IMR-90 (cell line): ENCODE measurements at regions not wholly inside any gene's neighbourhood (a gene's known extent, or its start where the extent isn't known, plus 50 kb on each side); places are given as distances from the start of the nearest gene placed in this dataset.

ENCODE experiments used
- ATAC-seq: fragments of 200-7000 bp; cut with Tn5 transposase; 2 replicates; pipeline ENCODE4 v1.9.1; 2020; ENCODE audit warnings: low read depth, mild to moderate bottlenecking, moderate library complexity
- BruUV-seq: library from RNA; stranded (reverse); fragments of 400-500 nt; replicated peaks from 2 replicates; lab custom pipeline; 2021; lab: Mats Ljungman, UMichigan
- CTCF ChIA-PET: fragments of 300-600 bp; formaldehyde crosslinking; extraction: SDS; loops from one replicate; lab custom pipeline; 2021; ENCODE audit warnings: antibody characterized with exemption; lab: Yijun Ruan, JAX
- POLR2A ChIA-PET: fragments of 300-600 bp; sonication (Branson Sonifier 250); formaldehyde crosslinking; loops from one replicate; lab custom pipeline; 2022; ENCODE audit warnings: antibody characterized with exemption; ENCODE audit not compliant: unreplicated experiment; lab: Charles Lee
- DNase-seq: peaks from one replicate; pipeline ENCODE4 v3.0.0; 2013
- H2AFZ ChIP-seq: replicated peaks from 2 replicates; pipeline ENCODE3; 2013; ENCODE audit warnings: low read length, mild to moderate bottlenecking; ENCODE audit not compliant: poor library complexity
- H2AK5ac ChIP-seq: 2 replicates; pipeline ENCODE4 v1.6.1; 2013; ENCODE audit warnings: low read depth, low read length, inconsistent platforms
- H2AK9ac ChIP-seq: replicated peaks from 2 replicates; pipeline ENCODE3; 2013; ENCODE audit warnings: mild to moderate bottlenecking, low read depth, low read length, moderate library complexity; ENCODE audit not compliant: poor library complexity
- H2BK120ac ChIP-seq: 2 replicates; pipeline ENCODE4 v1.6.1; 2013; ENCODE audit warnings: low read depth, low read length, inconsistent platforms
- H2BK15ac ChIP-seq: 3 replicates; pipeline ENCODE4 v1.6.1; 2013; ENCODE audit warnings: low read depth, low read length, inconsistent platforms
- H2BK20ac ChIP-seq: 2 replicates; pipeline ENCODE4 v1.6.1; 2013; ENCODE audit warnings: low read depth, mild to moderate bottlenecking, inconsistent platforms, low read length, moderate library complexity
- H2BK5ac ChIP-seq: 2 replicates; pipeline ENCODE4 v1.6.1; 2013; ENCODE audit warnings: mild to moderate bottlenecking, low read depth, low read length, inconsistent platforms; ENCODE audit not compliant: poor library complexity, severe bottlenecking
- H3K14ac ChIP-seq: replicated peaks from 2 replicates; pipeline ENCODE4 v1.6.1; 2013; ENCODE audit warnings: low read depth, low read length, inconsistent platforms
- H3K18ac ChIP-seq: 2 replicates; pipeline ENCODE4 v1.6.1; 2013; ENCODE audit warnings: low read depth, low read length, control low read depth
- H3K23ac ChIP-seq: 2 replicates; pipeline ENCODE4 v1.6.1; 2013; ENCODE audit warnings: low read depth, low read length, inconsistent platforms
- H3K27ac ChIP-seq: 2 replicates; pipeline ENCODE4 v1.5.1; 2013; ENCODE audit warnings: mild to moderate bottlenecking, control low read depth, low read length; ENCODE audit not compliant: insufficient read depth
- H3K27me3 ChIP-seq: 2 replicates; pipeline ENCODE4 v1.6.1; 2013; ENCODE audit warnings: low read length; ENCODE audit not compliant: control insufficient read depth, insufficient read depth
- H3K36me3 ChIP-seq: 2 replicates; pipeline ENCODE4 v1.6.1; 2013; ENCODE audit warnings: low read length, mixed read lengths; ENCODE audit not compliant: control insufficient read depth, insufficient read depth
- H3K4ac ChIP-seq: 2 replicates; pipeline ENCODE4 v1.6.1; 2013; ENCODE audit warnings: low read depth, low read length, inconsistent platforms
- H3K4me1 ChIP-seq: 2 replicates; pipeline ENCODE4 v1.6.1; 2013; ENCODE audit warnings: low read length, mixed read lengths; ENCODE audit not compliant: control insufficient read depth, insufficient read depth
- H3K4me2 ChIP-seq: 2 replicates; pipeline ENCODE4 v1.6.1; 2013; ENCODE audit warnings: low read depth, mild to moderate bottlenecking, control low read depth, low read length, moderate library complexity
- H3K4me3 ChIP-seq: 2 replicates; pipeline ENCODE4 v1.5.1; 2013; ENCODE audit warnings: low read depth, mild to moderate bottlenecking, control low read depth, low read length, moderate library complexity; ENCODE audit not compliant: insufficient read depth
- H3K56ac ChIP-seq: 2 replicates; pipeline ENCODE4 v1.6.1; 2013; ENCODE audit warnings: low read length, inconsistent platforms; ENCODE audit not compliant: insufficient read depth; ENCODE audit errors: extremely low read depth
- H3K79me1 ChIP-seq, 2 experiments: 2 replicates each; pipeline ENCODE4 v1.6.1; 2013; ENCODE audit warnings: low read length in 2 of 2, inconsistent platforms in 1 of 2, low read depth in 1 of 2
- H3K9ac ChIP-seq: 2 replicates; pipeline ENCODE4 v1.6.1; 2013; ENCODE audit warnings: low read depth, low read length, control low read depth
- H3K9me1 ChIP-seq: 2 replicates; pipeline ENCODE4 v1.6.1; 2013; ENCODE audit warnings: low read length, inconsistent platforms; ENCODE audit not compliant: insufficient read depth
- H3K9me3 ChIP-seq: 2 replicates; pipeline ENCODE4 v1.6.1; 2013; ENCODE audit warnings: low read length; ENCODE audit not compliant: control insufficient read depth, insufficient read depth
- H4K20me1 ChIP-seq: 2 replicates; pipeline ENCODE4 v1.6.1; 2013; ENCODE audit warnings: low read length, inconsistent platforms; ENCODE audit not compliant: insufficient read depth
- H4K5ac ChIP-seq: 2 replicates; pipeline ENCODE4 v1.6.1; 2013; ENCODE audit warnings: mild to moderate bottlenecking, low read depth, low read length, control low read depth
- H4K8ac ChIP-seq, 2 experiments: 2 replicates each; pipeline ENCODE4 v1.6.1; 2013; ENCODE audit warnings: low read depth in 2 of 2, low read length in 2 of 2, control low read depth in 1 of 2, inconsistent platforms in 1 of 2
- H4K91ac ChIP-seq: 2 replicates; pipeline ENCODE4 v1.6.1; 2013; ENCODE audit warnings: low read depth, low read length, inconsistent platforms; ENCODE audit not compliant: insufficient read depth
- BHLHE40 ChIP-seq: fragments of 150-350 bp; IDR thresholded peaks from 2 replicates; pipeline ENCODE4 v1.6.1; 2016; ENCODE audit warnings: mild to moderate bottlenecking, low read depth, low read length
- CHD1 ChIP-seq: IDR thresholded peaks from 2 replicates; pipeline ENCODE4 v1.6.1; 2012; ENCODE audit warnings: low read depth, low read length, improper control_type of control experiment
- CTCF ChIP-seq: conservative IDR thresholded peaks from 2 replicates; pipeline ENCODE4 v1.5.1; 2012; ENCODE audit warnings: mild to moderate bottlenecking, low read depth, low read length, improper control_type of control experiment
- ELK1 ChIP-seq: fragments of 150-350 bp; IDR thresholded peaks from 2 replicates; pipeline ENCODE4 v1.6.1; 2016; ENCODE audit warnings: low read depth, mild to moderate bottlenecking, low read length, moderate library complexity, borderline replicate concordance
- FOS ChIP-seq: fragments of 150-350 bp; IDR thresholded peaks from 2 replicates; pipeline ENCODE4 v1.6.1; 2016; ENCODE audit warnings: low read depth, low read length
- MAZ ChIP-seq: IDR thresholded peaks from 2 replicates; pipeline ENCODE4 v1.6.1; 2012; ENCODE audit warnings: low read depth, mild to moderate bottlenecking, low read length, improper control_type of control experiment, moderate library complexity, borderline replicate concordance
- POLR2A ChIP-seq: IDR thresholded peaks from 2 replicates; pipeline ENCODE4 v1.6.1; 2012; ENCODE audit warnings: mild to moderate bottlenecking, low read depth, low read length
- RAD21 ChIP-seq: IDR thresholded peaks from 2 replicates; pipeline ENCODE4 v1.6.1; 2012; ENCODE audit warnings: low read length, improper control_type of control experiment
- RFX5 ChIP-seq: IDR thresholded peaks from 2 replicates; pipeline ENCODE4 v1.8.0; 2012; ENCODE audit warnings: low read depth, mild to moderate bottlenecking, low read length, moderate library complexity
- SMC3 ChIP-seq: fragments of 150-350 bp; IDR thresholded peaks from 2 replicates; pipeline ENCODE4 v1.6.1; 2016; ENCODE audit warnings: low read depth, mild to moderate bottlenecking, antibody characterized with exemption, low read length, moderate library complexity
- WGBS, 2 experiments: methylation state at CpG; one replicate each; pipeline versions ENCODE4 v1.1.5 to v1.1.7; 2013; ENCODE audit warnings: missing lambda C conversion rate in 2 of 2; ENCODE audit not compliant: insufficient read length in 1 of 2; ENCODE audit errors: extremely low coverage in 2 of 2; 5-methylcytosine and 5-hydroxymethylcytosine counted together
- dilution Hi-C: fragments of 300-500 bp; cut with HindIII; formaldehyde crosslinking; loops from one replicate; pipeline ENCODE4 v1.14.3; 2018; ENCODE audit warnings: low sequenced_read_pairs; ENCODE audit not compliant: unreplicated experiment
- in situ Hi-C: fragments of 300-500 bp; cut with MboI; formaldehyde crosslinking; loops from 3 replicates; pipeline ENCODE4 v1.14.3; 2019; ENCODE audit warnings: low sequenced_read_pairs, inconsistent platforms, mixed read lengths
- intact Hi-C: fragments of 100-400 bp; cut with micrococcal nuclease; formaldehyde crosslinking; loops from 2 replicates; pipeline ENCODE4 v1.10.0; 2022

- H3K9ac ChIP-seq = no peak overlapping the region
- no peaks in the 10 kb centered on the region for H4K20me1 ChIP-seq
- no peak overlapping the region for H2BK120ac ChIP-seq
- H3K27ac ChIP-seq = no peak overlapping the region
- BruUV-seq = no TSS peak
- H4K8ac ChIP-seq = no peak overlapping the region
- ChIA-PET CTCF (no interaction called here), POLR2A (no interaction called here)
- H2AFZ ChIP-seq = no peak overlapping the region
- no peak overlapping the region for H3K18ac ChIP-seq
- DNase-seq = no peak
- no peaks in the 10 kb centered on the region for H3K27me3 ChIP-seq
- in situ Hi-C loops = no loop called here
- ATAC-seq = no peak; the same call in 1 of the 2 replicates
- no peaks in the 10 kb centered on the region for H3K36me3 ChIP-seq
- H2AK5ac ChIP-seq = no peak overlapping the region
- no peak overlapping the region for H3K4me2 ChIP-seq
- TF ChIP-seq BHLHE40 = no peak
- TF ChIP-seq RFX5 = no peak
- TF ChIP-seq CTCF = no peak
- no peak for TF ChIP-seq POLR2A
- TF ChIP-seq CHD1 = no peak
- no peak for TF ChIP-seq ELK1
- no peak for TF ChIP-seq SMC3
- TF ChIP-seq FOS = no peak
- no peak for TF ChIP-seq MAZ
- no peak for TF ChIP-seq RAD21
- H2BK5ac ChIP-seq = no peak overlapping the region
- no peak overlapping the region for H3K14ac ChIP-seq
- H3K4ac ChIP-seq = no peak overlapping the region
- no peaks in the 10 kb centered on the region for H3K4me1 ChIP-seq
- no peak overlapping the region for H4K91ac ChIP-seq
- H3K4me3 ChIP-seq = no peak overlapping the region
- H3K9me3 ChIP-seq = peaks cover 4% of the 10 kb centered on the region; the same call in 1 of the 2 replicates
- H3K79me1 ChIP-seq = no peaks in the 10 kb centered on the region
- no peak overlapping the region for H2BK20ac ChIP-seq
- H3K9me1 ChIP-seq = no peaks in the 10 kb centered on the region
- H2BK15ac ChIP-seq = no peak overlapping the region
- no peak overlapping the region for H3K56ac ChIP-seq
- no peak overlapping the region for H4K5ac ChIP-seq
- dilution Hi-C loops = no loop called here
- WGBS, 2 experiments = no CpG with 5 or more reads among the region's 4 CpGs
- H2AK9ac ChIP-seq = no peak overlapping the region
- intact Hi-C loops = no loop called here
- H3K23ac ChIP-seq = no peak overlapping the region
Measured at GRCh38 chr5:118557251-118557661, 431.1 kb downstream of the DTWD2 start.
